Karpas-422 (cell line): ENCODE measurements at regions not wholly inside any gene's neighbourhood (a gene's known extent, or its start where the extent isn't known, plus 50 kb on each side); places are given as distances from the start of the nearest gene placed in this dataset.
"Not testable (repeated sequence)": the region's sequence is repeated elsewhere in the genome, so short reads cannot be mapped to it uniquely, and the experiment has no call there.

Experiments used
- DNase-seq: peaks from one replicate; pipeline ENCODE4 v3.0.0-alpha.2; 2015
- H2AFZ ChIP-seq: fragments of 200-600 bp; sonication (generic); 2 replicates; pipeline ENCODE4 v1.6.1; 2014; ENCODE audit warnings: antibody characterized with exemption, low read length, mixed read lengths
- H3K27ac ChIP-seq: fragments of 200-600 bp; sonication (generic); 2 replicates; pipeline ENCODE4 v1.5.1; 2014; ENCODE audit warnings: mild to moderate bottlenecking, low read length, moderate library complexity
- H3K27me3 ChIP-seq: fragments of 200-600 bp; sonication (generic); 2 replicates; pipeline ENCODE4 v1.6.1; 2014; ENCODE audit warnings: low read length, mixed read lengths
- H3K36me3 ChIP-seq: fragments of 200-600 bp; sonication (generic); 2 replicates; pipeline ENCODE4 v1.6.1; 2014; ENCODE audit warnings: low read length, mixed read lengths; ENCODE audit not compliant: insufficient read depth
- H3K4me1 ChIP-seq: fragments of 200-600 bp; sonication (generic); 2 replicates; pipeline ENCODE4 v1.6.1; 2014; ENCODE audit warnings: mild to moderate bottlenecking, low read length, mixed read lengths
- H3K4me2 ChIP-seq: fragments of 200-600 bp; sonication (generic); 2 replicates; pipeline ENCODE4 v1.6.1; 2014; ENCODE audit warnings: low read length, low read depth, mild to moderate bottlenecking; ENCODE audit not compliant: poor library complexity, severe bottlenecking
- H3K4me3 ChIP-seq: fragments of 200-600 bp; sonication (generic); 2 replicates; pipeline ENCODE4 v1.5.1; 2014; ENCODE audit warnings: mild to moderate bottlenecking, antibody characterized with exemption, low read length, mixed read lengths
- H3K79me2 ChIP-seq: fragments of 200-600 bp; sonication (generic); 2 replicates; pipeline ENCODE4 v1.6.1; 2014; ENCODE audit warnings: mild to moderate bottlenecking, low read length, mixed read lengths
- H3K9ac ChIP-seq: fragments of 200-600 bp; sonication (generic); 2 replicates; pipeline ENCODE4 v1.6.0; 2014; ENCODE audit warnings: low read length
- H3K9me2 ChIP-seq: fragments of 200-600 bp; sonication (generic), shearing (Covaris generic); replicated peaks from 2 replicates; pipeline ENCODE4 v1.6.0; 2014; ENCODE audit warnings: mild to moderate bottlenecking, low read length, moderate library complexity; ENCODE audit not compliant: insufficient read depth
- H3K9me3 ChIP-seq: fragments of 300-700, 200-600 bp; sonication (generic); 2 replicates; pipeline ENCODE4 v1.6.1; 2014; ENCODE audit warnings: low read length, mixed read lengths
- H4K20me1 ChIP-seq: fragments of 200-600 bp; sonication (generic); 2 replicates; pipeline ENCODE4 v1.6.1; 2014; ENCODE audit warnings: mild to moderate bottlenecking, antibody characterized with exemption, low read length, low read depth; ENCODE audit not compliant: insufficient read depth

DNA sequence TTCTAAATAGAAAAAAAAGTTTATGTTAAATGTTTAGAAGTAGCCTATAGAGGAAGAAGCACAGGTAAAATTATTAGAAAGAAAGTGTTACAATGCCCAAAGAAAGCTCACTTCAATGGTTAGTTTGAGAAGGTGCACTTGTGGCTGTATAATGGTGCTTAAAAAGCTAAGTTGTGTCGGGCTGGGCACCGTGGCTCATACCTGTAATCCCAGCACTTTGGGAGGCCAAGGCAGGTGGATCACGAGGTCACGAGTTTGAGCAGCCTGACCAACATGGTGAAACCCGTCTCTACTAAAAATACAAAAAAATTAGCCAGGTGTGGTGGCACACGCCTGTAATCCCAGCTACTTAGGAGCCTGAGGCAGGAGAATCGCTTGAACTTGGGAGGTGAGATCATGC is 355.7 kb upstream of the ANKRD30A start:
- H3K4me2 ChIP-seq, H4K20me1 ChIP-seq, DNase-seq, H3K79me2 ChIP-seq, H3K9ac ChIP-seq, H3K4me1 ChIP-seq, H3K9me3 ChIP-seq, H3K27ac ChIP-seq, H3K27me3 ChIP-seq, H3K36me3 ChIP-seq, H2AFZ ChIP-seq, H3K9me2 ChIP-seq, H3K4me3 ChIP-seq: not testable (repeated sequence)

DNA sequence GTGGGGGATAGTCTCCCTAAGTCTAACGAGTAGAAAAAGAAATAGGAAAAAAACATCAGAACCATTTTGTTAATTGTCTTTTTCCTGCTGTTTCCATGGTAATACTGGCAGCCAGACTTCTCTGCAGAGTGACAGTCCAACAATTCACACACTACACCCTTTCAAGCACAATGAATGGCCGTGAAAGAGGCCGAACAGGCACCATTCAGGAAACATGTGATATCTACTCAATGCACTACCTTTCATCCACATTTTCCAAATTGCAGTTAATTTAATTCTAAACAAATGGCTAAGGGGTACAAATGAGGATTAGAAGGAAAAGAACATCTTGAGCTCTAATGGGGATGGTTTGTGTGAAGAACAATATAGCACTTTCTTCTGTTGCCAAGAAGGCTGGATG is 358.5 kb upstream of the ANKRD30A start:
- Histone ChIP-seq H3K9me3 (no peaks in the 10 kb centered on the region), H3K4me3 (no peak overlapping the region), H3K9me2 (no peaks in the 10 kb centered on the region), H3K27ac (no peak overlapping the region), H3K36me3 (no peaks in the 10 kb centered on the region), H3K79me2 (no peaks in the 10 kb centered on the region), H4K20me1 (no peaks in the 10 kb centered on the region), H3K4me2 (no peak overlapping the region), H3K27me3 (no peaks in the 10 kb centered on the region), H2AFZ (no peak overlapping the region), H3K4me1 (no peaks in the 10 kb centered on the region), H3K9ac (no peak overlapping the region)
- no peak for DNase-seq

DNA sequence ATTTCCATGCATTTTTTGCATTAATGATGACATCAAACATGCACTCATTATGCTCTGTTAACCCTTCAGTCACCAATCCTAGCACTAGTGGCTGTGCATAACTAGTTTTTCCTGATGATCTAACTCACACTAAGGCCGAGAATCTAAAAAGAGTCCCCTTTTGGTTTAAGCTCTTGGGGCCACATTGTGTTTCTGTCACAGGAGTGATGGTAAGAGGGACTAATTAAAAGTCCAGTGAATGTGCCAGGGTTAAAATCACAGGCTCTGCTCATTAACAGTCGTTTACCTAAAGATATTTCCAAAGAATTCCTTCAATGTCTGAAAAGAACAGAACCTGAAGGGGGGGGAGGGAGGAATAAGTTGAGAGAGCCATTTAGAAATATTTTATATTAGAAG is 359.0 kb upstream of the ANKRD30A start:
- no peaks in the 10 kb centered on the region for H3K9me2 ChIP-seq
- H3K9ac ChIP-seq = no peak overlapping the region
- no peaks in the 10 kb centered on the region for H3K4me1 ChIP-seq
- no peak for DNase-seq
- H3K4me3 ChIP-seq = no peak overlapping the region
- no peak overlapping the region for H3K27ac ChIP-seq
- H3K79me2 ChIP-seq = no peaks in the 10 kb centered on the region
- no peak overlapping the region for H3K4me2 ChIP-seq
- no peaks in the 10 kb centered on the region for H3K27me3 ChIP-seq
- no peaks in the 10 kb centered on the region for H3K36me3 ChIP-seq
- H3K9me3 ChIP-seq = no peaks in the 10 kb centered on the region
- H2AFZ ChIP-seq = no peak overlapping the region
- H4K20me1 ChIP-seq = no peaks in the 10 kb centered on the region

DNA sequence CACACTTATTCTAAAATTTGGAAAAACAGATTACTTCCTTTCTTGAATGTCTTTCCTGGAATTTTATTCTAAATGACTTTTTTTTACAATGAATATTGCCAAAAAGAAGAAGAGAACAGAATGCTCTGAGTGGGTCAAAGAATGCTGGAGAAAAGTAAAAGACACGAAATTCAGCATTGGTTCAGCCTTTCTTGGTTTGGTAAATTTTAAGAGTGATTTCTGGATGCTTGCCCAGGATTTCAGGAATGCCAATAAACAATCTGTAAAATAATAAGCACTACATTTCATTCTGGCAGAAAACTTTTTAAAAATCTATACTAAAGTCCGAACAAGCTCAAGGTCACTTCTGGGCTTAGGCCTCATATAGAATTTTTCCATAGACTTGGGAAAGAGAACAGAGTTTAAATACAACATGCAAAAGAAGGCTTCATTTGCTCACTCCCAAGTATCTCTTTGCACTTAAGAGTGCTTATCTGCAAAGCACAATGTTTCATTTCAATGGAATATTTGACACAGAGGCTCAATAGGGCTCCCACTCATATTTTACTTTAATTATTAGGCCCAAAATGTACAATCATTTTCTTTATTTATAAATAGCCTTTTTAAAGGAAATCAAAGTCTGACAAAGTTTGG is 359.5 kb upstream of the ANKRD30A start:
- H4K20me1 ChIP-seq = no peaks in the 10 kb centered on the region
- H3K27me3 ChIP-seq = no peaks in the 10 kb centered on the region
- H3K9ac ChIP-seq = no peak overlapping the region
- H3K9me2 ChIP-seq = no peaks in the 10 kb centered on the region
- no peak overlapping the region for H3K4me3 ChIP-seq
- no peaks in the 10 kb centered on the region for H3K79me2 ChIP-seq
- no peak overlapping the region for H3K4me2 ChIP-seq
- H3K27ac ChIP-seq = no peak overlapping the region
- DNase-seq = no peak
- no peaks in the 10 kb centered on the region for H3K36me3 ChIP-seq
- no peak overlapping the region for H2AFZ ChIP-seq
- H3K4me1 ChIP-seq = no peaks in the 10 kb centered on the region
- H3K9me3 ChIP-seq = no peaks in the 10 kb centered on the region

DNA sequence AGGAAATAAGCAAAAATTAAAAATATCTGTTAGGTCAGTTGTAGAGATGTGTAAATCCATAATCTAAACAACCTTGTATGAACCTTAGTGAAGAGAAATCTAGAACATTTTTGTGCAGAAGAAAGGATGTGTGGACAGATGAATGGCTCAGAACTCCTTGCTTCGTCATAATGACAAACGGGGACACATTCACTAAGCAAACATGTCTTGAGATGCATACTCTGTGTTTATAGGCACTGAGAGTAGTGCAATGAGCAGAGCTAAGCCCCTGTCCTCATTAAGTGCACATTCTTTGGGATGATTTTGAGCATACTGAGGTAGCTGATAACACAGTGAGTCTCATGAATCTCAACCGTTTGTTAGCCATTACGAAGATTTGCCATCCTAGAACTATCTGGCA is 360.6 kb upstream of the ANKRD30A start:
- Histone ChIP-seq H3K27me3 (no peaks in the 10 kb centered on the region), H3K4me2 (no peak overlapping the region), H2AFZ (no peak overlapping the region), H3K79me2 (no peaks in the 10 kb centered on the region), H3K9ac (no peak overlapping the region), H3K27ac (no peak overlapping the region), H3K4me3 (no peak overlapping the region), H4K20me1 (no peaks in the 10 kb centered on the region), H3K9me2 (no peaks in the 10 kb centered on the region), H3K4me1 (no peaks in the 10 kb centered on the region), H3K9me3 (no peaks in the 10 kb centered on the region), H3K36me3 (no peaks in the 10 kb centered on the region)
- DNase-seq = no peak

DNA sequence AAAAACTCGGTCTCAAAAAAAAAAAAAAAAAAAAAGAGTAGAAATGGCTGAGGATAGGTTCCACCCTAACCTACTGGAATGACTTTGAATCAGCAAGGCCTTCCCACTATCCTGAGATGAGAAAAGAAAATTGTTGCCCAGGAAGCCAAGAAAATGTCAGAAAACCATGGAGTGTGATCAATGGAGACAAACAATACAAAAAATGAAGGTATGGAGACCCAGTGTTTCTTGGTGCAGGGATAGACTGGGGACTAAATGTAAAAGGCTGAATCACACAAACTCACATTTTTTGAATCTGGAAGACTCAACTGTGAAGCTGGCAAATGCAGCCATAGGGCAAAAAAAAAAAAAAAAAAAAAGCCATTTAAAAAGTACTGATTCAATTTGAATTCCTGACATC is 364.3 kb upstream of the ANKRD30A start:
- no peak overlapping the region for H3K27ac ChIP-seq
- no peak overlapping the region for H3K9ac ChIP-seq
- no peaks in the 10 kb centered on the region for H3K27me3 ChIP-seq
- H3K36me3 ChIP-seq = no peaks in the 10 kb centered on the region
- no peaks in the 10 kb centered on the region for H3K9me3 ChIP-seq
- H3K4me1 ChIP-seq = no peaks in the 10 kb centered on the region
- no peak overlapping the region for H2AFZ ChIP-seq
- no peak overlapping the region for H3K4me2 ChIP-seq
- no peaks in the 10 kb centered on the region for H3K79me2 ChIP-seq
- no peaks in the 10 kb centered on the region for H3K9me2 ChIP-seq
- DNase-seq = no peak
- H4K20me1 ChIP-seq = no peaks in the 10 kb centered on the region
- no peak overlapping the region for H3K4me3 ChIP-seq

DNA sequence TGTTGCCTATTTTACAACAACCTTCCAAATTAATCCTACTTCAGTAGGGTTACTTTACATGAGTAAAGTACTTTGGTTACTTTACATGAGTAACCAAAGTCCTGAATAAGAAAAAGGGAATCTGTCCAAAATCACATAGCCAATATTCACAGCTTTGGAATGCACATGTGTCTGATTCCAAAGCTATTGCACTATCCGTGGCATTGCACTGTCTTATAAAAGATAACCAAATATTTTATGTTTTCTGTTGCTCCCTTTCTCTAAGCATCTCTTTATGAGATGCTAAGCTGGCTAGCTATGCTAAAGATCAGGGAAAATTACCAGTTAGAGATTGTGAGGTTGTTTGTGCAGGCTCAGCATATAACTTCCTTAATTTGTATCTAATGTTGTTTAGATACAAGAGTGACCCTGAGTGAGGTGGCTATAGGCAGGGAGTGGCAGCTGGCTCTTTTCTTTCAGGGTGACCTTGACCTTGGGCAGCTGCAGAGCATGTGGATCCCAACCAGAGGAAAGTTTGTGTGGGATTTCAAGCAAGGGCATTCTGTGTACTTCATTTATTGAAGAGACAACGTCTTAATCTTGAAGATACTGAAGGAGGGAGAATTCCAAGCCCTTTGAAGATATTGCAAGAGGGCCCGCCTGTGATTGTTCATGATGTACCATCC is 366.1 kb upstream of the ANKRD30A start:
- Histone ChIP-seq H3K9me2 (no peaks in the 10 kb centered on the region), H3K36me3 (no peaks in the 10 kb centered on the region), H3K9ac (no peak overlapping the region), H3K4me1 (no peaks in the 10 kb centered on the region), H2AFZ (no peak overlapping the region), H3K4me3 (no peak overlapping the region), H3K27ac (no peak overlapping the region), H3K9me3 (no peaks in the 10 kb centered on the region), H3K4me2 (no peak overlapping the region), H4K20me1 (no peaks in the 10 kb centered on the region), H3K27me3 (no peaks in the 10 kb centered on the region), H3K79me2 (no peaks in the 10 kb centered on the region)
- no peak for DNase-seq

DNA sequence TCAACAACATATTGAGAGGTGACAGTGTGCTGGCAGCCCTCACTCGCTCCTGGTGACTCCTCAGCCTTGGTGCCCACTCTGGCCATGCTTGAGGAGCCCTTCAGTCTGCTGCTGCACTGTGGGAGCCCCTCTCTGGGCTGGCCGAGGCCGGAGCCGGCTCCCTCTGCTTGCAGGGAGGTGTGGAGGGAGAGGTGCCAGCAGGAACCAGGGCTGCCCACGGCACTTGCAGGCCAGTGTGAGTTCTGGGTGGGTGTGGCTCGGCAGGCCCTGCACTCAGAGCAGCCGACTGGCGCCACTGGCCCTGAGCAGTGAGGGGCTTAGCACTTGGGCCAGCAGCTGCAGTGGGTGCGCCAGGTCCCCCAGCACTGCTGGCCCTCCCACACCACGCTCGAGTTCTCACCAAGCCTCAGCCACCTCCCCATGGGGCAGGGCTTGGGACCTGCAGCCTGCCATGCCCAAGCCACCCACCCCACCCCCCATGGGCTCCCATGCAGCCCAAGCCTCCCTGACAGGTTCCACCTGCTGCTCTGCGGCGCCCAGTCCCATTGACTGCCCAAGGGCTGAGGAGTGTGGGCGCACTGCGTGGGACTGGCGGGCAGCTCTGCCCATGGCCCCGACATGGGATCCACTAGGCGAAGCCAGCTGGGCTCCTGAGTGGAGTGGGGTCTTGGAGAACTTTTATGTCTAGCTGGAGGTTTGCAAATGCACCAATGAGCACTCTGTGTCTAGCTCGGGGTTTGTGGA is 377.1 kb upstream of the ANKRD30A start:
- Histone ChIP-seq H3K9me3 (no peaks in the 10 kb centered on the region), H3K27me3 (no peaks in the 10 kb centered on the region), H3K9ac (no peak overlapping the region), H3K36me3 (no peaks in the 10 kb centered on the region), H3K4me1 (no peaks in the 10 kb centered on the region), H2AFZ (no peak overlapping the region), H3K9me2 (no peaks in the 10 kb centered on the region), H3K79me2 (no peaks in the 10 kb centered on the region), H3K4me3 (no peak overlapping the region), H3K27ac (no peak overlapping the region), H3K4me2 (no peak overlapping the region), H4K20me1 (no peaks in the 10 kb centered on the region)
- DNase-seq = no peak
